HCT116 (cell line): ENCODE measurements at regions not wholly inside any gene's neighbourhood (a gene's known extent, or its start where the extent isn't known, plus 50 kb on each side); places are given as distances from the start of the nearest gene placed in this dataset.

Source experiments
- ATAC-seq: fragments of 200-7000 bp; cut with Tn5 transposase; 2 replicates; pipeline ENCODE4 v1.9.1; 2020; ENCODE audit warnings: mild to moderate bottlenecking, moderate library complexity
- BruUV-seq: library from RNA; stranded (reverse); fragments of 400-500 nt; replicated peaks from 2 replicates; lab custom pipeline; 2021; lab: Mats Ljungman, UMichigan
- CTCF ChIA-PET: fragments of 300-600 bp; sonication (Branson Sonifier 250); formaldehyde crosslinking; loops from one replicate; lab custom pipeline; 2021; ENCODE audit warnings: antibody characterized with exemption; lab: Charles Lee
- POLR2A ChIA-PET: fragments of 300-600, 350-600 bp; sonication (Branson Sonifier 250); formaldehyde crosslinking; loops from one replicate; lab custom pipeline; 2021; ENCODE audit warnings: antibody characterized with exemption; lab: Charles Lee
- RAD21 ChIA-PET, 2 experiments: fragments of 300-600 bp; sonication (Branson Sonifier 250); formaldehyde crosslinking; loops; one replicate each; lab custom pipeline; 2023; ENCODE audit warnings: low total read pairs in 2 of 2; ENCODE audit not compliant: uncharacterized antibody in 2 of 2, unreplicated experiment in 2 of 2, low non-redundant PET in 1 of 2; lab: Charles Lee
- DNase-seq: peaks from one replicate; pipeline ENCODE4 v3.0.0-alpha.2; 2010; ENCODE audit warnings: low read depth, low spot score
- H2AFZ ChIP-seq: fragments of 200-600 bp; shearing (Covaris generic), sonication (generic); 2 replicates; pipeline ENCODE4 v1.6.1; 2017; ENCODE audit warnings: low read depth, mixed run types, mixed read lengths, antibody characterized with exemption, low read length; ENCODE audit not compliant: poor library complexity, severe bottlenecking
- H3K27ac ChIP-seq: 2 replicates; pipeline ENCODE4 v1.5.1; 2012; ENCODE audit warnings: low read depth, low read length
- H3K27me3 ChIP-seq: fragments of 200-600 bp; sonication (generic); 2 replicates; pipeline ENCODE4 v1.6.1; 2016; ENCODE audit warnings: mixed run types, low read length, mixed read lengths; ENCODE audit not compliant: insufficient read depth
- H3K36me3 ChIP-seq, 2 experiments: fragments of 200-500 bp in 1 of 2; fragments of 200-600 bp in 1 of 2; sonication (Bioruptor generic) in 1 of 2; sonication (generic) in 1 of 2; 2 replicates each; pipeline versions ENCODE4 v1.5.1 to v1.6.1; 2014 to 2016; ENCODE audit warnings: low read length in 2 of 2, inconsistent platforms in 1 of 2, mixed read lengths in 1 of 2, mixed run types in 1 of 2; ENCODE audit not compliant: insufficient read depth in 2 of 2, control insufficient read depth in 1 of 2
- H3K4me1 ChIP-seq, 2 experiments: fragments of 200-600 bp in 1 of 2; sonication (generic) in 1 of 2; 2 replicates each; pipeline versions ENCODE4 v1.5.1 to v1.6.1; 2012 to 2017; ENCODE audit warnings: low read length in 2 of 2, inconsistent platforms in 1 of 2, mild to moderate bottlenecking in 1 of 2, mixed read lengths in 1 of 2, mixed run types in 1 of 2, moderate library complexity in 1 of 2; ENCODE audit not compliant: insufficient read depth in 2 of 2, control insufficient read depth in 1 of 2
- H3K4me2 ChIP-seq: fragments of 200-600 bp; sonication (generic); 2 replicates; pipeline ENCODE4 v1.6.1; 2017; ENCODE audit warnings: mixed run types, low read length, mixed read lengths
- H3K4me3 ChIP-seq, 2 experiments: fragments of 200-600 bp in 1 of 2; sonication (generic) in 1 of 2; replicated peaks in 1 of 2; 2 replicates each; pipeline ENCODE4 v1.5.1; 2011 to 2016; ENCODE audit warnings: low read length in 2 of 2, control low read depth in 1 of 2, low read depth in 1 of 2, mild to moderate bottlenecking in 1 of 2, mixed read lengths in 1 of 2, mixed run types in 1 of 2
- H3K79me2 ChIP-seq: fragments of 200-600 bp; sonication (generic); 2 replicates; pipeline ENCODE4 v1.6.1; 2017; ENCODE audit warnings: mild to moderate bottlenecking, mixed run types, low read length, moderate library complexity, mixed read lengths; ENCODE audit not compliant: insufficient read depth
- H3K9ac ChIP-seq: fragments of 200-600 bp; sonication (generic); 2 replicates; pipeline ENCODE4 v1.6.1; 2016; ENCODE audit warnings: low read length, mixed read lengths
- H3K9me2 ChIP-seq: fragments of 200-600 bp; sonication (generic), shearing (Covaris generic); 2 replicates; pipeline ENCODE4 v1.6.1; 2017; ENCODE audit warnings: mixed run types, mild to moderate bottlenecking, moderate library complexity; ENCODE audit not compliant: insufficient read depth
- H3K9me3 ChIP-seq, 2 experiments: fragments of 200-500 bp in 1 of 2; fragments of 200-600 bp in 1 of 2; sonication (Bioruptor generic) in 1 of 2; sonication (generic) in 1 of 2; 2 replicates each; pipeline ENCODE4 v1.6.1; 2014 to 2017; ENCODE audit warnings: low read length in 2 of 2, mixed read lengths in 2 of 2, inconsistent platforms in 1 of 2, low read depth in 1 of 2, mild to moderate bottlenecking in 1 of 2, mixed run types in 1 of 2, moderate library complexity in 1 of 2; ENCODE audit not compliant: control insufficient read depth in 1 of 2, insufficient read depth in 1 of 2
- H4K20me1 ChIP-seq: fragments of 200-600 bp; sonication (generic), shearing (Covaris generic); 2 replicates; pipeline ENCODE4 v1.6.1; 2017; ENCODE audit warnings: mixed run types, mild to moderate bottlenecking, moderate library complexity; ENCODE audit not compliant: insufficient read depth
- EGR1 ChIP-seq: IDR thresholded peaks from 2 replicates; pipeline ENCODE4 v1.6.1; 2012; ENCODE audit warnings: low read depth
- ELF1 ChIP-seq: IDR thresholded peaks from 2 replicates; pipeline ENCODE4 v1.6.1; 2012; ENCODE audit warnings: low read depth, borderline replicate concordance
- JUND ChIP-seq: IDR thresholded peaks from 2 replicates; pipeline ENCODE4 v1.6.1; 2012
- POLR2AphosphoS5 ChIP-seq: IDR thresholded peaks from 2 replicates; pipeline ENCODE4 v1.6.1; 2011; ENCODE audit warnings: mild to moderate bottlenecking, low read depth, low read length, moderate library complexity
- SRF ChIP-seq: IDR thresholded peaks from 2 replicates; pipeline ENCODE4 v1.6.1; 2012; ENCODE audit warnings: low read depth
- TCF7L2 ChIP-seq: IDR thresholded peaks from 2 replicates; pipeline ENCODE4 v1.7.0; 2011; ENCODE audit warnings: borderline replicate concordance, inconsistent platforms; ENCODE audit not compliant: insufficient read depth, insufficient read length; ENCODE audit errors: extremely low read depth
- ZFX ChIP-seq: fragments of 450-650 bp; IDR thresholded peaks from 2 replicates; pipeline ENCODE4 v1.6.1; 2017
- ZNF274 ChIP-seq: fragments of 200-500 bp; sonication (Bioruptor generic); IDR thresholded peaks from 2 replicates; pipeline ENCODE4 v1.6.1; 2014; ENCODE audit warnings: mild to moderate bottlenecking, low read depth, low read length, inconsistent platforms
- intact Hi-C: fragments of 100-400 bp; cut with micrococcal nuclease; formaldehyde crosslinking; loops from 2 replicates; pipeline ENCODE4 v1.10.0; 2022
- TF ChIP-seq, protein P1 (sequence below): IDR thresholded peaks from 2 replicates; pipeline ENCODE4 v1.6.1; 2011; ENCODE audit warnings: mild to moderate bottlenecking, low read length, moderate library complexity; ENCODE audit not compliant: insufficient replicate concordance; ENCODE audit errors: extremely low read depth
- TF ChIP-seq, protein P2 (sequence below): IDR thresholded peaks from 2 replicates; pipeline ENCODE4 v1.6.1; 2012

DNA sequence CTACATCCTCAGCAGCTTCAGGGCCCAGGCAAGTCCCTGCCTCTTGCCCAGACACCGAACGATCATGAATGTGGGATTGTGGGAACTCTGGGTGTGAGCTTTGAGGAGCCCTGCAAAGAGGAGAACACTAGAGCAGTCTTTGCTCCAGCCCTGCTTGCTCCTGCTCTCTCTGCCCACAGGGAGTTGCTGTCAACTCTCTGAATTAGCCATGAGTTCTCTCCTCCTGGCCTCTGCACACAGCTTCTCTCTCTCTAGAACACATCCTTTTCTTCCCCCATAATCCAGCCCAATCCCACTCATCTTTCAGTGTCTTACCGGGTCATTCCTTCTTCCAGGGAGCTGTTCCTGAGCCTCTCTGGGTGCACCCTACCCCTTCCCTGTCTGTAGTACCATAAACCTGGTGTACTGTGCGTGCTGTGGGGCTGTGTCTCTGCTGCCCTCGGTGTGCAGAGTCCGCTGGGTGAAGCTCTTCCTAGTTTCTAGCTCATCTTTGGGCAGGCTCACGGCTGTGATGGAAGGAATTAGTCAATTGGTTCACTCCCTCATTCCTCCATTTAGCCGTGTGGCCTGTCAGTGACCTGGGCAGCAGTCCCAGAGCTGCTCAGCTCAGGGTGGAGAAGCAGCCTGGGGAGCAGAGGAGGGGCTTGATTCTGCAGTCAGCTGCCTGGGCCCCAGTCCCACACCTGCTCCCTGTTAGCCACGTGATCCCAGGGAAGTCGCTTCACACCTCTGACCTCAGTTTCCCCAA, 132.9 kb upstream of the HDAC4 start:
- Histone ChIP-seq H3K9ac (no peak overlapping the region), H3K27me3 (peaks cover 15% of the 10 kb centered on the region; the same call in 1 of the 2 replicates), H3K27ac (no peak overlapping the region), H3K9me2 (no peaks in the 10 kb centered on the region), H3K36me3 (no peaks in the 10 kb centered on the region), H3K4me3 (no peak overlapping the region), H4K20me1 (no peaks in the 10 kb centered on the region), H3K79me2 (no peaks in the 10 kb centered on the region), H2AFZ (no peak overlapping the region), H3K9me3 (peaks cover 0 to 3% of the 10 kb centered on the region in 2 experiments; a peak in 1 of 4 replicates), H3K4me2 (no peak overlapping the region), H3K4me1 (no peaks in the 10 kb centered on the region)
- DNase-seq (no peak), ATAC-seq (no peak)
- CTCF ChIA-PET = no interaction called here
- POLR2A ChIA-PET = no interaction called here
- TF ChIP-seq SRF (no peak), ZNF274 (no peak), ELF1 (no peak), TCF7L2 (no peak), JUND (no peak), EGR1 (no peak), ZFX (no peak), POLR2AphosphoS5 (no peak)
- TF ChIP-seq, protein P1, sequence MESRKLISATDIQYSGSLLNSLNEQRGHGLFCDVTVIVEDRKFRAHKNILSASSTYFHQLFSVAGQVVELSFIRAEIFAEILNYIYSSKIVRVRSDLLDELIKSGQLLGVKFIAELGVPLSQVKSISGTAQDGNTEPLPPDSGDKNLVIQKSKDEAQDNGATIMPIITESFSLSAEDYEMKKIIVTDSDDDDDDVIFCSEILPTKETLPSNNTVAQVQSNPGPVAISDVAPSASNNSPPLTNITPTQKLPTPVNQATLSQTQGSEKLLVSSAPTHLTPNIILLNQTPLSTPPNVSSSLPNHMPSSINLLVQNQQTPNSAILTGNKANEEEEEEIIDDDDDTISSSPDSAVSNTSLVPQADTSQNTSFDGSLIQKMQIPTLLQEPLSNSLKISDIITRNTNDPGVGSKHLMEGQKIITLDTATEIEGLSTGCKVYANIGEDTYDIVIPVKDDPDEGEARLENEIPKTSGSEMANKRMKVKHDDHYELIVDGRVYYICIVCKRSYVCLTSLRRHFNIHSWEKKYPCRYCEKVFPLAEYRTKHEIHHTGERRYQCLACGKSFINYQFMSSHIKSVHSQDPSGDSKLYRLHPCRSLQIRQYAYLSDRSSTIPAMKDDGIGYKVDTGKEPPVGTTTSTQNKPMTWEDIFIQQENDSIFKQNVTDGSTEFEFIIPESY = no peak
- TF ChIP-seq, protein P2, sequence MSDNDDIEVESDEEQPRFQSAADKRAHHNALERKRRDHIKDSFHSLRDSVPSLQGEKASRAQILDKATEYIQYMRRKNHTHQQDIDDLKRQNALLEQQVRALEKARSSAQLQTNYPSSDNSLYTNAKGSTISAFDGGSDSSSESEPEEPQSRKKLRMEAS = no peak
- intact Hi-C loops = no loop called here
- BruUV-seq = no TSS peak
- RAD21 ChIA-PET = no interaction called here
